Smooth muscle cell (in vitro differentiated cells): ENCODE measurements at regions not wholly inside any gene's neighbourhood (a gene's known extent, or its start where the extent isn't known, plus 50 kb on each side); places are given as distances from the start of the nearest gene placed in this dataset.

Experiments
- DNase-seq: peaks from one replicate; lab custom pipeline; 2025; ENCODE audit not compliant: unreplicated experiment; lab: John Stamatoyannopoulos, UW
- H2AFZ ChIP-seq: fragments of 200-600 bp; sonication (generic); 2 replicates; pipeline ENCODE4 v1.6.0; 2016; ENCODE audit warnings: antibody characterized with exemption, low read depth, mild to moderate bottlenecking
- H3F3A ChIP-seq: fragments of 200-600 bp; sonication (generic); 2 replicates; pipeline ENCODE4 v1.6.0; 2017; ENCODE audit warnings: antibody characterized with exemption, low read depth
- H3K27ac ChIP-seq: fragments of 200-600 bp; sonication (generic); 2 replicates; pipeline ENCODE4 v1.5.1; 2016; ENCODE audit warnings: low read depth, mild to moderate bottlenecking
- H3K27me3 ChIP-seq: fragments of 200-600 bp; sonication (generic); 2 replicates; pipeline ENCODE4 v1.6.1; 2016; ENCODE audit warnings: low read depth, mild to moderate bottlenecking
- H3K36me3 ChIP-seq: fragments of 200-600 bp; sonication (generic); 2 replicates; pipeline ENCODE4 v1.5.1; 2016; ENCODE audit warnings: low read depth
- H3K4me1 ChIP-seq: fragments of 200-600 bp; sonication (generic); 2 replicates; pipeline ENCODE4 v1.5.1; 2016; ENCODE audit warnings: low read depth
- H3K4me2 ChIP-seq: fragments of 200-600 bp; sonication (generic); 2 replicates; pipeline ENCODE4 v1.6.0; 2016; ENCODE audit warnings: mild to moderate bottlenecking
- H3K4me3 ChIP-seq: fragments of 200-600 bp; sonication (generic); 2 replicates; pipeline ENCODE4 v1.5.1; 2016; ENCODE audit warnings: mild to moderate bottlenecking
- H3K79me2 ChIP-seq: fragments of 200-600 bp; sonication (generic); 2 replicates; pipeline ENCODE4 v1.6.0; 2016; ENCODE audit warnings: low read depth, mild to moderate bottlenecking
- H3K9ac ChIP-seq: fragments of 200-600 bp; sonication (generic); 2 replicates; pipeline ENCODE4 v1.6.0; 2016; ENCODE audit warnings: low read depth
- H3K9me3 ChIP-seq: fragments of 200-600 bp; sonication (generic); replicated peaks from 2 replicates; pipeline ENCODE4 v1.5.1; 2016; ENCODE audit warnings: low read depth
- H4K20me1 ChIP-seq: fragments of 200-600 bp; sonication (generic); 2 replicates; pipeline ENCODE4 v1.6.0; 2016; ENCODE audit warnings: low read depth
- WGBS: methylation state at CpG from one replicate; pipeline ENCODE4 v1.1.7; 2016; ENCODE audit warnings: low lambda C conversion rate; 5-methylcytosine and 5-hydroxymethylcytosine counted together
- TF ChIP-seq, protein P1 (sequence below): fragments of 200-600 bp; sonication (generic); IDR thresholded peaks from 2 replicates; pipeline ENCODE4 v1.5.1; 2017; ENCODE audit warnings: borderline replicate concordance, mild to moderate bottlenecking, antibody characterized with exemption; ENCODE audit not compliant: insufficient read depth, poor library complexity, severe bottlenecking

- H3K4me2 ChIP-seq = no peak overlapping the region
- DNase-seq = no peak
- no peak overlapping the region for H3K27ac ChIP-seq
- no peaks in the 10 kb centered on the region for H3K4me1 ChIP-seq
- H3K9ac ChIP-seq = no peak overlapping the region
- H3K36me3 ChIP-seq = no peaks in the 10 kb centered on the region
- TF ChIP-seq, protein P1, sequence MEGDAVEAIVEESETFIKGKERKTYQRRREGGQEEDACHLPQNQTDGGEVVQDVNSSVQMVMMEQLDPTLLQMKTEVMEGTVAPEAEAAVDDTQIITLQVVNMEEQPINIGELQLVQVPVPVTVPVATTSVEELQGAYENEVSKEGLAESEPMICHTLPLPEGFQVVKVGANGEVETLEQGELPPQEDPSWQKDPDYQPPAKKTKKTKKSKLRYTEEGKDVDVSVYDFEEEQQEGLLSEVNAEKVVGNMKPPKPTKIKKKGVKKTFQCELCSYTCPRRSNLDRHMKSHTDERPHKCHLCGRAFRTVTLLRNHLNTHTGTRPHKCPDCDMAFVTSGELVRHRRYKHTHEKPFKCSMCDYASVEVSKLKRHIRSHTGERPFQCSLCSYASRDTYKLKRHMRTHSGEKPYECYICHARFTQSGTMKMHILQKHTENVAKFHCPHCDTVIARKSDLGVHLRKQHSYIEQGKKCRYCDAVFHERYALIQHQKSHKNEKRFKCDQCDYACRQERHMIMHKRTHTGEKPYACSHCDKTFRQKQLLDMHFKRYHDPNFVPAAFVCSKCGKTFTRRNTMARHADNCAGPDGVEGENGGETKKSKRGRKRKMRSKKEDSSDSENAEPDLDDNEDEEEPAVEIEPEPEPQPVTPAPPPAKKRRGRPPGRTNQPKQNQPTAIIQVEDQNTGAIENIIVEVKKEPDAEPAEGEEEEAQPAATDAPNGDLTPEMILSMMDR = no peak
- H3K9me3 ChIP-seq = no peaks in the 10 kb centered on the region
- no peaks in the 10 kb centered on the region for H3F3A ChIP-seq
- 60% methylated on average over 4 of the region's 4 CpGs for WGBS
- H3K4me3 ChIP-seq = no peak overlapping the region
- no peaks in the 10 kb centered on the region for H4K20me1 ChIP-seq
- no peak overlapping the region for H2AFZ ChIP-seq
- no peaks in the 10 kb centered on the region for H3K27me3 ChIP-seq
- no peaks in the 10 kb centered on the region for H3K79me2 ChIP-seq
Measured at GRCh38 chrX:7515681-7516413, 327.1 kb upstream of the VCX start.

DNA sequence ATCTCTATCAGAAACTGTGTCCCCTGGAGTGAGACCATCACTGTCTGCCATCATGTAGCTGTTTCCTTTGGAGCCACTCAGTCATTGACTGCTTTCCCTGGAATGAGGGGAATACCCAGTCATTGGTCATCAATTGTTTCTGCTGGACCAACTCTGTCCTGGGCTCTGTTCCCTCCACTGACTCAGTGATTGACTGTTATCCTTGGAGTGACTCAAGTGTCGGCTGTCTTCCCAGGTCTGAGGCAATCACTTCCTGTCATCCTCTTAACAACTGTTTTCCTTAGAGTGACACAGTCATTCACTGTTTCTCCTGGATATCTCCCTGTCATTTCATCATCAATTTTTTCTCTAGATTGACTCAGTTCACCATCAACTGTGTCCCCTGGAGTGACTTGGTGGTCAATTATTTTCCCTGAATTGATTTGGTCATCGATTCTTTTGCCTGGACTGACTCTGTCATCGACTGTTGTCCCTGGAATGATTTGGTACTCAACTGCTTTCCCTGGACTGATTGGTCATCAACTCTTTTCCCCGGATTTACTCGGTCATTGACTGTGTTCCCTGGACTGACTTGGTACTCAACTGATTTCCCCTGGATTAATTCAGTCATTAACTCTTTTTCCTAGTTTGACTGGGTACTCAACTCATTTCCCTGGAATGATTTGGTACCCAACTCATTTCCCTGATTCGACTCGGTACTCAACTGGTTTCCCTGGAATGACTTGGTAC is 327.9 kb upstream of the VCX start:
- Histone ChIP-seq H3K4me1 (no peaks in the 10 kb centered on the region), H3K4me3 (no peak overlapping the region), H2AFZ (no peak overlapping the region), H3K27me3 (no peaks in the 10 kb centered on the region), H3K9ac (no peak overlapping the region), H4K20me1 (no peaks in the 10 kb centered on the region), H3K79me2 (no peaks in the 10 kb centered on the region), H3K36me3 (no peaks in the 10 kb centered on the region), H3K9me3 (no peaks in the 10 kb centered on the region), H3K4me2 (no peak overlapping the region), H3K27ac (no peak overlapping the region), H3F3A (no peaks in the 10 kb centered on the region)
- no peak for DNase-seq
- 78% methylated on average over 7 of the region's 7 CpGs for WGBS
- TF ChIP-seq, protein P1 = no peak

- no peak for DNase-seq
- no peaks in the 10 kb centered on the region for H3K36me3 ChIP-seq
- H3K9me3 ChIP-seq = no peaks in the 10 kb centered on the region
- 81% methylated on average over 2 of the region's 2 CpGs for WGBS
- no peak overlapping the region for H2AFZ ChIP-seq
- no peaks in the 10 kb centered on the region for H4K20me1 ChIP-seq
- no peak overlapping the region for H3K4me2 ChIP-seq
- H3F3A ChIP-seq = no peaks in the 10 kb centered on the region
- no peaks in the 10 kb centered on the region for H3K79me2 ChIP-seq
- no peaks in the 10 kb centered on the region for H3K27me3 ChIP-seq
- H3K4me1 ChIP-seq = no peaks in the 10 kb centered on the region
- H3K9ac ChIP-seq = no peak overlapping the region
- TF ChIP-seq, protein P1 = no peak
- no peak overlapping the region for H3K27ac ChIP-seq
- H3K4me3 ChIP-seq = no peak overlapping the region
Measured at GRCh38 chrX:7512845-7513244, 330.1 kb upstream of the VCX start.
